Tibial nerve (tissue), 4 donors: ENCODE measurements at regions not wholly inside any gene's neighbourhood (a gene's known extent, or its start where the extent isn't known, plus 50 kb on each side); places are given as distances from the start of the nearest gene placed in this dataset.

Experiments used
- DNase-seq, 2 donors: peaks; one replicate each; pipeline ENCODE4 v3.0.0-alpha.2; 2019; ENCODE audit warnings: low spot score in 2 of 2
- H3K27ac ChIP-seq, 4 donors: fragments of 200-600 bp; sonication (generic) in 3 of 4; one replicate each; pipeline ENCODE4 v1.5.1; 2017 to 2019; ENCODE audit warnings: mild to moderate bottlenecking in 1 of 4
- H3K27me3 ChIP-seq, 2 donors: fragments of 200-600 bp; sonication (generic) in 1 of 2; one replicate each; pipeline versions ENCODE4 v1.5.1 to v1.6.0; 2017 to 2019
- H3K36me3 ChIP-seq, 3 donors: fragments of 200-600 bp; sonication (generic); one replicate each; pipeline ENCODE4 v1.5.1; 2018 to 2019
- H3K4me1 ChIP-seq, 4 donors: fragments of 200-600 bp; sonication (generic) in 3 of 4; one replicate each; pipeline ENCODE4 v1.5.1; 2017 to 2019
- H3K4me3 ChIP-seq, 4 donors: fragments of 200-600 bp; sonication (generic) in 3 of 4; one replicate each; pipeline ENCODE4 v1.5.1; 2017 to 2019; ENCODE audit warnings: mild to moderate bottlenecking in 1 of 4, moderate library complexity in 1 of 4
- H3K9me3 ChIP-seq, 4 donors: fragments of 200-600 bp; sonication (generic) in 3 of 4; one replicate each; pipeline ENCODE4 v1.5.1; 2017 to 2019
- EP300 ChIP-seq, 2 donors: sonication (generic); formaldehyde crosslinking; IDR thresholded peaks; one replicate each; pipeline ENCODE4 v1.6.1; 2017; ENCODE audit warnings: antibody characterized with exemption in 2 of 2, mild to moderate bottlenecking in 1 of 2
- POLR2A ChIP-seq, 2 donors: fragments of 450-650 bp; IDR thresholded peaks; one replicate each; pipeline ENCODE4 v1.6.1; 2017; ENCODE audit warnings: antibody characterized with exemption in 2 of 2, mild to moderate bottlenecking in 2 of 2, moderate library complexity in 2 of 2
- WGBS, 2 donors: methylation state at CpG; one replicate each; pipeline ENCODE4 v1.1.5; 2018; 5-methylcytosine and 5-hydroxymethylcytosine counted together
- TF ChIP-seq, protein P1 (sequence below), 5 experiments: fragments of 200-600 bp in 3 of 5; fragments of 450-650 bp in 2 of 5; sonication (generic) in 3 of 5; IDR thresholded peaks; one replicate each; pipeline ENCODE4 v1.5.1; 2016 to 2019; ENCODE audit warnings: antibody characterized with exemption in 5 of 5, mild to moderate bottlenecking in 3 of 5, moderate library complexity in 2 of 5

DNA sequence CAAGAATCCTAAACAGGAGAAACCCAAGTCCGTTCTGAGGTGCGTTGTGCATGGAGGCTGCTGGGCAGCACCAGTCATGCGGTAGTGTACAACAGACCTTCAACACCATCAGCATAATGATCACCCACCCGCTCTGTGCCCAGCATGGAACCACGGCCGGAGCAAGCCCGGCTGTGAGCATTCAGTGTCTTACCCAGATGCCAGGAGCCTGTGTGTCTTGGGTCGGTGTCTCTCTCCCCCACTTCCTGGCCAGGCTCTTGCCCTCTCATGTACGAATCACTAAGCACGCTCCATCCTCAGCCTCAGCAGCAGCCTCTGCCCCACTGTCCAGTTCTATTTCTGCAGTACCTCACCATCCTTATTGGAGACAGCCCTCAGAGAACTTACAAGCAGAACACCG, 231.6 kb upstream of the IRS2 start:
- H3K36me3 ChIP-seq = no peaks in the 10 kb centered on the region

DNA sequence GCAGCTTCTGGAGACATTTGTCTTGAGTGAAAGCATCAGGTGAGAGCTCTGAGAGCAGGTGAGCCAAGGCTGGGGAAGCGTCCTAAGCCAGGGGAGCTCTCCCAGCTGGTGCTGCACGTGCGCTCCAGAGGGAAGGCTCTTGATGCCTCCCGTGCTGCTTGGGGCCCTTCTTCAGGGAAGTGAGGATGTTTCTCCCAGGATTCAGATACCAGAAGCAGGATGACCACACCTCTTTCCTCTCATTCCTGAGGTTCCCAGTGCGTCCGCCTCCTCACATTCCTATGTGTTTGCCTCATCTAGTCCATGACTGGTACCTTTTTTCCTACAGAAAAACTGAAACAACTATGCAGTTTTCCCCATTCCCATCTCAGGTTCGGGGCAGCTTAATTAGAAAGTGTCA, 231.0 kb upstream of the IRS2 start:
- H3K4me1 ChIP-seq = peaks cover 0 to 5% (median under 1%) of the 10 kb centered on the region in 4 donors
- no peak overlapping the region for H3K4me3 ChIP-seq
- H3K36me3 ChIP-seq = no peaks in the 10 kb centered on the region
- no peaks in the 10 kb centered on the region for H3K27me3 ChIP-seq
- WGBS, 2 donors = 52 to 62% methylated on average over 7 of the region's 7 CpGs
- TF ChIP-seq, protein P1, sequence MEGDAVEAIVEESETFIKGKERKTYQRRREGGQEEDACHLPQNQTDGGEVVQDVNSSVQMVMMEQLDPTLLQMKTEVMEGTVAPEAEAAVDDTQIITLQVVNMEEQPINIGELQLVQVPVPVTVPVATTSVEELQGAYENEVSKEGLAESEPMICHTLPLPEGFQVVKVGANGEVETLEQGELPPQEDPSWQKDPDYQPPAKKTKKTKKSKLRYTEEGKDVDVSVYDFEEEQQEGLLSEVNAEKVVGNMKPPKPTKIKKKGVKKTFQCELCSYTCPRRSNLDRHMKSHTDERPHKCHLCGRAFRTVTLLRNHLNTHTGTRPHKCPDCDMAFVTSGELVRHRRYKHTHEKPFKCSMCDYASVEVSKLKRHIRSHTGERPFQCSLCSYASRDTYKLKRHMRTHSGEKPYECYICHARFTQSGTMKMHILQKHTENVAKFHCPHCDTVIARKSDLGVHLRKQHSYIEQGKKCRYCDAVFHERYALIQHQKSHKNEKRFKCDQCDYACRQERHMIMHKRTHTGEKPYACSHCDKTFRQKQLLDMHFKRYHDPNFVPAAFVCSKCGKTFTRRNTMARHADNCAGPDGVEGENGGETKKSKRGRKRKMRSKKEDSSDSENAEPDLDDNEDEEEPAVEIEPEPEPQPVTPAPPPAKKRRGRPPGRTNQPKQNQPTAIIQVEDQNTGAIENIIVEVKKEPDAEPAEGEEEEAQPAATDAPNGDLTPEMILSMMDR (IDR thresholded peaks at IDR 0.05) = no peak
- no peak for TF ChIP-seq POLR2A (IDR thresholded peaks at IDR 0.05)
- no peaks in the 10 kb centered on the region for H3K9me3 ChIP-seq
- DNase-seq = no peak
- no peak overlapping the region for H3K27ac ChIP-seq

More for the DNA sequence above, 231.6 kb upstream of the IRS2 start:
- WGBS, 2 donors = 83 to 85% methylated on average over 11 of the region's 11 CpGs
- Histone ChIP-seq H3K4me1 (peaks cover 0 to 8% (median 4%) of the 10 kb centered on the region in 4 donors), H3K27ac (no peak overlapping the region), H3K9me3 (no peaks in the 10 kb centered on the region), H3K4me3 (no peak overlapping the region), H3K27me3 (no peaks in the 10 kb centered on the region)
- no peak for TF ChIP-seq EP300 (IDR thresholded peaks at IDR 0.05)
- TF ChIP-seq, protein P1 (IDR thresholded peaks at IDR 0.05) = no peak
- TF ChIP-seq POLR2A (IDR thresholded peaks at IDR 0.05) = no peak
- no peak for DNase-seq

DNA sequence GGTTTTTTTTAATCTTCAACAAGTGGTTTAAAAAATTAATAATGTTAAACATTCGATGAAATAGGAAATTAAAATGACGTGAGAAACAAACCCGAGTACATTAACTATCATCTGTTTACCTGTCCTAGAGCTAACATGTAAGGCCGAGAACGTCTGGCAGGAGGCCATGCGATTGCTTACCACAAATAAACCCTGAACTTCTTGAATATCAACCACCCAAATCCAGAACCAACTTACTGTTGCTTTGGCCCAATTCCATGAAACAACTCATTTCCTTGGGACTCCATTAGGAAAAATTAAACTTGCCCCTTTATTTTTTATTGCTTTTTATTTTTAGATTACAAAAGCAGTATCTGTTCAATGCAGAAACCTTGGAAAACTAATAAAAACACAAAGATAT, 228.9 kb upstream of the IRS2 start:
- WGBS, 2 donors = 66 to 67% methylated on average over 6 of the region's 6 CpGs
- Histone ChIP-seq H3K27me3 (no peaks in the 10 kb centered on the region), H3K4me3 (no peak overlapping the region), H3K4me1 (peaks cover 0 to 5% (median 0%) of the 10 kb centered on the region in 4 donors), H3K27ac (no peak overlapping the region), H3K36me3 (no peaks in the 10 kb centered on the region), H3K9me3 (no peaks in the 10 kb centered on the region)
- no peak for TF ChIP-seq EP300 (IDR thresholded peaks at IDR 0.05)
- TF ChIP-seq, protein P1 (IDR thresholded peaks at IDR 0.05) = no peak
- no peak for TF ChIP-seq POLR2A (IDR thresholded peaks at IDR 0.05)
- no peak for DNase-seq

DNA sequence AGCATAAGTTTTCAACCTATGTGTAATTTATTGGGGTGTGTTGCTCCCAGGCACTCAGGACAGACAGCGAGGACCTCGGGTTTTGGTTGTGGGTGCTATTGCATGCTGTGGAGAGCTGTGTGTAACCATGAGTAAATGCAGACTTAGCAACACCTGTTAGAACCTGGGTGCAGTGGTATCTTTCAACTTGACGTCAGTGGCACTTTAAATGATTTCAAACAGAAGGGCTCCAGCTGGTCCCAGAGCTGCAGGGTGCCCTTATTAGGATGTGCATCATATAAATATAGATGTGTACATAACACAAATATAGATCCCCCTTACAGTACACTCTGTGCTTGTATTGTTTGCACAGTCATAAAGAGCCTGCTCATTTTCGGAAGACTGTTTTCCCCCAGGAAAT, 228.3 kb upstream of the IRS2 start:
- no peaks in the 10 kb centered on the region for H3K9me3 ChIP-seq
- peaks cover 0 to 5% (median 0%) of the 10 kb centered on the region in 4 donors for H3K4me1 ChIP-seq
- no peak overlapping the region for H3K27ac ChIP-seq
- H3K36me3 ChIP-seq = no peaks in the 10 kb centered on the region
- H3K27me3 ChIP-seq = no peaks in the 10 kb centered on the region
- no peak overlapping the region for H3K4me3 ChIP-seq
- no peak for DNase-seq
- WGBS, 2 donors = 68 to 73% methylated on average over 4 of the region's 4 CpGs
- TF ChIP-seq, protein P1 (IDR thresholded peaks at IDR 0.05) = no peak
- no peak for TF ChIP-seq POLR2A (IDR thresholded peaks at IDR 0.05)

DNA sequence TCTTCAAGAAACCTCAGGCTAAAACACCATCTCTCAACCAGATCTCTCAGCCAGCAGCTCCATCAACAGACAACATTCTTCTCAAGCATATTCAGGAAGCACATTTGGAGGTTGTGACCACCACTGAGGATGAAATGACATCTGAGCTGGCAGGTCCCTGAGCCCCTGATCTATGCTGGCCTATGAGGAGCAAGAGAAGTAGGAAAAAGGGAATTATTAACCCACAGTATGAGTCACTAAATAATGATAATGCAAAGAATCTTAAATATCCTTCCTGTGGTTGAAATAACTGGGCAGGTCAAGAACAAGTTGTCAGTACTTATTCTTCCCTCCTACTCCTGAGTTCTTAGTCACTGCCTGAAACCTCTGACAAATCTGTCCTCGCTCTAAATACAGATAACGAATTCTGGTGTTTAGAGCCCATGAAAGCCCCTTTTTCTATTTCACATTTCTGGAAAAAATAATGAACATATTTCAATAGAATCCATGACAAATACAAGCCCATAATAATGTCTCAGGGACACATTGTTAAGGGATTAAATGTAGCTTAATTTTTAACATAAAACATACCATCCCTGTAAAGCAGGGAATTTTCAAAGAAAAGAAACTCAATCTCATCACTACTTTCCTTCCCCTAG, 225.8 kb upstream of the IRS2 start:
- peaks cover 0 to under 1% (median 0%) of the 10 kb centered on the region in 4 donors for H3K4me1 ChIP-seq
- WGBS, 2 donors = 68 to 78% methylated on average over 2 of the region's 2 CpGs
- H3K36me3 ChIP-seq = no peaks in the 10 kb centered on the region
- TF ChIP-seq POLR2A (IDR thresholded peaks at IDR 0.05) (no peak), EP300 (IDR thresholded peaks at IDR 0.05) (no peak)
- TF ChIP-seq, protein P1 (IDR thresholded peaks at IDR 0.05) = no peak
- no peak for DNase-seq
- no peak overlapping the region for H3K27ac ChIP-seq
- no peaks in the 10 kb centered on the region for H3K9me3 ChIP-seq
- no peaks in the 10 kb centered on the region for H3K27me3 ChIP-seq
- H3K4me3 ChIP-seq = no peak overlapping the region
